Activated CD8-positive, alpha-beta memory T cell treated with anti-CD3 and anti-CD28 coated beads for 4 hours (primary cell): ENCODE measurements at regions not wholly inside any gene's neighbourhood (a gene's known extent, or its start where the extent isn't known, plus 50 kb on each side); places are given as distances from the start of the nearest gene placed in this dataset.
A peak's percentile ranks its signal among the peaks of the same experiment; 100 is the strongest.
"Not testable (repeated sequence)": the region's sequence is repeated elsewhere in the genome, so short reads cannot be mapped to it uniquely, and the experiment has no call there.

Experiments used
- DNase-seq, 2 donors: peaks; one replicate each; pipeline ENCODE4 v3.0.0-alpha.2; 2020; ENCODE audit warnings: low read depth in 2 of 2

GRCh38 chr2:239554766-239555570 lies 154.1 kb upstream of the HDAC4 start:
- no peak for DNase-seq

- no peak for DNase-seq
These were observed 152.7 kb upstream of the HDAC4 start for GRCh38 chr2:239553376-239554000.

GRCh38 chr2:239552213-239552926 lies 151.6 kb upstream of the HDAC4 start:
- no peak for DNase-seq

GRCh38 chr2:239551206-239551605 lies 150.4 kb upstream of the HDAC4 start:
- DNase-seq: no peak

GRCh38 chr2:239550357-239550756 lies 149.5 kb upstream of the HDAC4 start:
- no peak for DNase-seq

- no peak for DNase-seq
These were observed 149.0 kb upstream of the HDAC4 start for GRCh38 chr2:239549711-239550255.

GRCh38 chr2:239548965-239549595 lies 148.3 kb upstream of the HDAC4 start:
- DNase-seq: no peak

- DNase-seq: peak; percentile 32 to 58
These were observed 147.6 kb upstream of the HDAC4 start for GRCh38 chr2:239548451-239548871.

GRCh38 chr2:239547140-239547539 lies 146.3 kb upstream of the HDAC4 start:
- not testable (repeated sequence) for DNase-seq

- no peak for DNase-seq
These were observed 145.7 kb upstream of the HDAC4 start for GRCh38 chr2:239546541-239546940.

- DNase-seq: no peak
These were observed 145.0 kb upstream of the HDAC4 start for GRCh38 chr2:239545741-239546392.

- DNase-seq: peak; percentile 38 to 52
These were observed 144.2 kb upstream of the HDAC4 start for GRCh38 chr2:239544918-239545465.

GRCh38 chr2:239544143-239544917 lies 143.5 kb upstream of the HDAC4 start:
- DNase-seq: no peak

- DNase-seq: no peak
These were observed 142.9 kb upstream of the HDAC4 start for GRCh38 chr2:239543702-239544101.

GRCh38 chr2:239540174-239540573 lies 139.4 kb upstream of the HDAC4 start:
- DNase-seq: no peak

GRCh38 chr2:239539776-239540100 lies 138.9 kb upstream of the HDAC4 start:
- DNase-seq: no peak

- DNase-seq: no peak
These were observed 138.4 kb upstream of the HDAC4 start for GRCh38 chr2:239539083-239539775.

GRCh38 chr2:239538357-239539052 lies 137.7 kb upstream of the HDAC4 start:
- DNase-seq: no peak
